DOHH2 (cell line): ENCODE measurements at regions not wholly inside any gene's neighbourhood (a gene's known extent, or its start where the extent isn't known, plus 50 kb on each side); places are given as distances from the start of the nearest gene placed in this dataset.

Experiments used
- CTCF ChIP-seq: fragments of 200-600 bp; sonication (generic); IDR thresholded peaks from one replicate; pipeline ENCODE4 v1.5.1; 2014; ENCODE audit warnings: antibody characterized with exemption, mild to moderate bottlenecking, low read depth, low read length; ENCODE audit not compliant: poor library complexity, severe bottlenecking
- EZH2phosphoT487 ChIP-seq: fragments of 200-600 bp; sonication (generic); IDR thresholded peaks from 2 replicates; pipeline ENCODE4 v1.6.1; 2017; ENCODE audit warnings: borderline replicate concordance, mild to moderate bottlenecking, antibody characterized with exemption, low read length, moderate library complexity, mixed read lengths

- no peak for TF ChIP-seq CTCF
- TF ChIP-seq EZH2phosphoT487, result no peak
Measured at GRCh38 chr10:78867555-78867939, 201.2 kb upstream of the ZMIZ1 start.
